Activated CD4-positive, alpha-beta T cell treated with anti-CD3 and anti-CD28 coated beads, Interleukin-2, amount 10 ng/mL, durations not matched to agents 24 days and 14 days (primary cell): ENCODE measurements at regions not wholly inside any gene's neighbourhood (a gene's known extent, or its start where the extent isn't known, plus 50 kb on each side); places are given as distances from the start of the nearest gene placed in this dataset.

Experiments used
- DNase-seq: peaks from one replicate; pipeline ENCODE4 v3.0.0; 2022
- H3K27ac Mint-ChIP-seq: one replicate; pipeline ENCODE4 v1.8.0; 2022; ENCODE audit warnings: mild to moderate bottlenecking, mixed read lengths
- H3K27me3 Mint-ChIP-seq: one replicate; pipeline ENCODE4 v1.8.0; 2022; ENCODE audit warnings: mixed read lengths
- H3K36me3 Mint-ChIP-seq: one replicate; pipeline ENCODE4 v1.8.0; 2022; ENCODE audit warnings: low read depth, mild to moderate bottlenecking, mixed read lengths
- H3K4me1 Mint-ChIP-seq: one replicate; pipeline ENCODE4 v1.8.0; 2021; ENCODE audit warnings: mixed read lengths
- H3K4me3 Mint-ChIP-seq: one replicate; pipeline ENCODE4 v1.8.0; 2022; ENCODE audit warnings: mild to moderate bottlenecking, moderate library complexity, mixed read lengths
- H3K9me3 Mint-ChIP-seq: one replicate; pipeline ENCODE4 v1.8.0; 2021; ENCODE audit warnings: mixed read lengths
- intact Hi-C: fragments of 100-400 bp; cut with micrococcal nuclease; formaldehyde crosslinking; loops from one replicate; pipeline ENCODE4 v1.15.1; 2023

- no peak for DNase-seq
- H3K9me3 Mint-ChIP-seq: no peaks in the 10 kb centered on the region
- no peak overlapping the region for H3K27ac Mint-ChIP-seq
- H3K4me3 Mint-ChIP-seq: no peak overlapping the region
- H3K4me1 Mint-ChIP-seq: no peaks in the 10 kb centered on the region
- intact Hi-C loops: no loop called here
- no peaks in the 10 kb centered on the region for H3K27me3 Mint-ChIP-seq
- no peaks in the 10 kb centered on the region for H3K36me3 Mint-ChIP-seq
These were observed 89.3 kb upstream of the OPCML start for GRCh38 chr11:133621611-133622010.

DNA sequence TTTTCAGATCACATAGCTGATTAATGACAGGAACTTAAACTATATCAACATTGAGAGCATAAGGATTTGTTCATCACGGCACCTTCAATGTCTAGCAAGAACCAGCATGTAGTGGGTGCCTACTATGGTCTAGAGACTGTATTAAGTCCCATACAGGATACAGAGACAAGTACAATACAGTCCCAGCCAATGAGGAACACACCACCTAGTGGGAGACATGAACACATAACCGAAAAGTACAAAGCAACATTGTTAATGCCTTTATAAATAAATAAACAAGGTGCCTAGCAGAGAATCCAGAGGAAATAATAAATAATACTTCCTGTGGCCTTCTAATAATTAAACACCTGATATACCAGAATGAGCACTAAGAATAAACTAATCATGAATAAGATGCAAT, 87.7 kb upstream of the OPCML start:
- intact Hi-C loops: no loop called here
- no peaks in the 10 kb centered on the region for H3K4me1 Mint-ChIP-seq
- DNase-seq: no peak
- H3K36me3 Mint-ChIP-seq: no peaks in the 10 kb centered on the region
- no peak overlapping the region for H3K4me3 Mint-ChIP-seq
- H3K27me3 Mint-ChIP-seq: no peaks in the 10 kb centered on the region
- no peak overlapping the region for H3K27ac Mint-ChIP-seq
- no peaks in the 10 kb centered on the region for H3K9me3 Mint-ChIP-seq

GRCh38 chr11:133619397-133619796, 87.1 kb upstream of the OPCML start:
- H3K9me3 Mint-ChIP-seq: no peaks in the 10 kb centered on the region
- H3K4me1 Mint-ChIP-seq: no peaks in the 10 kb centered on the region
- intact Hi-C loops: no loop called here
- no peak for DNase-seq
- no peak overlapping the region for H3K4me3 Mint-ChIP-seq
- H3K27ac Mint-ChIP-seq: no peak overlapping the region
- H3K36me3 Mint-ChIP-seq: no peaks in the 10 kb centered on the region
- H3K27me3 Mint-ChIP-seq: no peaks in the 10 kb centered on the region

DNA sequence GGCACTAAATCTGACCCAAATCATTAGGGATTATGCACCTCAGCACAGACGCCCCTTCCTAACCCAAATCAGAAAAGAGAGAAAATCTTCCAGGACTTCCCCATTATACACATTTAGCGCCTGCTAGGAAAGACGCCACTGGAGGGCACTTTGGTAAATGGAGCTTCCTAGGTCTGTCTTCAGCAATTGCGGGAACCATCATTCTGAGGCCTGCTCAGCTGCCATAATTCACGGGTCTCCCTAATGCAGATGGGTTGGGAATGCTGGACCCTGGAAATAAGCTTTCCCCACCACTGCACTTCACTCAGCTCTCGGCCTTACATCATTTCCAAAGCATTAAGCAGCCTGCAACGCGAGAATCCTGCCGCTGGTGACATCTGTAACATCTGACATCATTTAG, 86.2 kb upstream of the OPCML start:
- intact Hi-C loops: no loop called here
- Mint-ChIP-seq H3K4me3 (no peak overlapping the region), H3K4me1 (no peaks in the 10 kb centered on the region), H3K36me3 (no peaks in the 10 kb centered on the region), H3K9me3 (no peaks in the 10 kb centered on the region), H3K27me3 (no peaks in the 10 kb centered on the region), H3K27ac (no peak overlapping the region)
- DNase-seq: no peak

DNA sequence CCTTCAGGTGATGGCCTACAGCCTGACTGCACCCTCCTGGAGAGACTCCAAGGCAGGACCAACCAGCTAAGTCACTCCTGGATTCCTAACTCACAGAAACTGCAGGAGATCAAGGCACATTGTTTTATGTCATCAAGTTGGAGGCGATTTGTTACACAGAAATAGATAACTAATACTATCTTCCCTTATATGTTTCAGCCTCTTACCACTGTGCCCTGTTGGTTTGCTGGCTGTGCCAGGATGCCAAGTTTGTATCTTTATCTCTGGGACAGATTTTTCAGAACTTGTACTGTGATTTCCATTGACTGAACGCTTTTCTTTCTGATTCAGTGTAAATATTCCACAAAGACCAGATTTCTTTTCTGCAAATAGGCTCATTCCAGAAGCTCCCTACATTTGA, 76.2 kb upstream of the OPCML start:
- intact Hi-C loops: no loop called here
- Mint-ChIP-seq H3K27ac (no peak overlapping the region), H3K27me3 (no peaks in the 10 kb centered on the region), H3K36me3 (no peaks in the 10 kb centered on the region), H3K9me3 (no peaks in the 10 kb centered on the region), H3K4me3 (no peak overlapping the region), H3K4me1 (no peaks in the 10 kb centered on the region)
- DNase-seq: no peak

- intact Hi-C loops: no loop called here
- H3K9me3 Mint-ChIP-seq: no peaks in the 10 kb centered on the region
- H3K4me1 Mint-ChIP-seq: no peaks in the 10 kb centered on the region
These were observed 73.8 kb upstream of the OPCML start for GRCh38 chr11:133606124-133606523.

GRCh38 chr11:133605482-133605881, 73.2 kb upstream of the OPCML start:
- Mint-ChIP-seq H3K27ac (no peak overlapping the region), H3K4me3 (no peak overlapping the region), H3K9me3 (no peaks in the 10 kb centered on the region), H3K4me1 (no peaks in the 10 kb centered on the region), H3K36me3 (no peaks in the 10 kb centered on the region), H3K27me3 (no peaks in the 10 kb centered on the region)
- DNase-seq: no peak
- intact Hi-C loops: no loop called here

More at GRCh38 chr11:133606124-133606523, 73.8 kb upstream of the OPCML start:
- Mint-ChIP-seq H3K4me3 (no peak overlapping the region), H3K27ac (no peak overlapping the region), H3K36me3 (no peaks in the 10 kb centered on the region), H3K27me3 (no peaks in the 10 kb centered on the region)
- no peak for DNase-seq

DNA sequence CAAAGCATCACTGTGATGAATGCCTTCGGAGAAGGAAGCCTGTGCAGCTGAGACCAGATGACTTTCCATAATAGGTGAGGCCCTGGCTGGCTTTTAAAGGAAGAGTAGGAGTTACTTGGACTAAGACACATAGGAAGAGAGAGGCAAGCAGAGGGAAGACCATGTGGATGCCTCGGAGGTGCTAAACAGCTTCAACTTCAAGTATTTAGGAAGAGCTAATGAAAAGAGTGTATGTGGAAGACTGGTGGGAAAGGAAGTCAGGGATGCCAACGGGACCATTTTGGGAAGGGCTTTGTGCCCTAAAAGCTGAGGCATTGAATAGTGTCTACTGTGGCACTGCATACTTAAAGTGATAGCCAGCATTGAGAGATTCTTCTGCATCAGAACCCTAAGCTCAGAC, 69.3 kb upstream of the OPCML start:
- H3K9me3 Mint-ChIP-seq: no peaks in the 10 kb centered on the region
- H3K27me3 Mint-ChIP-seq: no peaks in the 10 kb centered on the region
- DNase-seq: no peak
- H3K27ac Mint-ChIP-seq: no peak overlapping the region
- H3K36me3 Mint-ChIP-seq: no peaks in the 10 kb centered on the region
- no peak overlapping the region for H3K4me3 Mint-ChIP-seq
- H3K4me1 Mint-ChIP-seq: no peaks in the 10 kb centered on the region
- intact Hi-C loops: no loop called here

DNA sequence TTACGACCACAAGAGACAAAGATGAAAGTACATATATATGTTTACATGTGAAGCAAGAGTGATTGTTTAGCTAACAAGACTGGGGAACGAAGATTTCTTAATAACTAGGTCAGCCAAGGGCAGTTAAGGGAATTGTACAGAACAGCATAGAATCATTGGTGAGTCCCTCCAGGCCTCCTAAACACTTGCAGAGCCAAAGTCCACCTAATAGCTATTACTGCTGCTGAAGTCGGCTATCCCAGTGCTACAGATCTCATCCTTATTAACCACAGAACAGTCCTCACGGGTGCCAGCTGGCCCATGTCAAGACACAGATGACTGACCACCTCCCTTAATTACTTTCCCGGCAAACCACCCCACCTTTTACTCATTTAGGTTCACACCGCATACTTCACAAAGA, 68.5 kb upstream of the OPCML start:
- H3K36me3 Mint-ChIP-seq: no peaks in the 10 kb centered on the region
- H3K4me3 Mint-ChIP-seq: no peak overlapping the region
- no peaks in the 10 kb centered on the region for H3K27me3 Mint-ChIP-seq
- intact Hi-C loops: no loop called here
- no peaks in the 10 kb centered on the region for H3K4me1 Mint-ChIP-seq
- DNase-seq: no peak
- H3K27ac Mint-ChIP-seq: no peak overlapping the region
- no peaks in the 10 kb centered on the region for H3K9me3 Mint-ChIP-seq

DNA sequence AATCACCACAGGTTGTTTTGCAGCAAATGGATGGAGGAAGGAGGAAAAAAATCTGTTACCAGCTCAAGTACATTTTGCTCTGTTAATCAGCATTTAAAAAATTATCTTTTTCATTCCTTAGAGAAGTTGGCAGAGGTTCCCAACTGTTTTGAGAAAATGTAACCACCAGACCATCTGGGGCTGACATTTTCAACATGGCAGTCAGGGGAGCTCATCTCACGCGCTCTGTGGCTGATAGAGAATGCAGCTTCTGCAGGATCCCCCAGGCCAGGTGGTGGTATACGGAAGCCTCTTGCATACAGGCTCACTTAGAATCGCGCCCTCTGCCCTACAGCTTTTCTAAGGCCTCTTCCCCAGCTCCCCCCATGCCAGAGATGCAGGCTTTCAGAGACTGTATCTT, 68.0 kb upstream of the OPCML start:
- H3K27me3 Mint-ChIP-seq: no peaks in the 10 kb centered on the region

GRCh38 chr11:133598906-133599305, 66.6 kb upstream of the OPCML start:
- no peaks in the 10 kb centered on the region for H3K27me3 Mint-ChIP-seq

More for the DNA sequence above, 68.0 kb upstream of the OPCML start:
- Mint-ChIP-seq H3K36me3 (no peaks in the 10 kb centered on the region), H3K27ac (no peak overlapping the region), H3K9me3 (no peaks in the 10 kb centered on the region), H3K4me3 (no peak overlapping the region), H3K4me1 (no peaks in the 10 kb centered on the region)
- intact Hi-C loops: no loop called here
- DNase-seq: no peak

DNA sequence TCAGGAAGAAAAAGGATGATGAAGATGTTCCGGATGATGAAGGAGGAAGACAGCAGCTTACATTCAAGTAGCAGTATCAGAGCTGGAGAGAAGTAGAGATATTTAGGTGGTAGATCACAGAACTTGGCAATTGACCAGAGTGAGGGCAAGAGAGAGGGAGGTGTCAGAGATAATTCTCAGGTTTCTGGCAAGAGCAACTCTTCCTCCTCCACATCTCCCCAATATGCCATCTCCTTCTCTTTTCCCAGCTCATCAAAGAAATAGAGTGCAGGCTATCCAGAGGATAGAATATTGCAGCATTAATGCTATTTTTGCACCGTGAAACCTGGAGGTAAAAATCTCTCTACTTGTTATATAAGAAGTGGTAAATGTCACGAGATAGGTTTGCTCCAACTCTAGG, 64.9 kb upstream of the OPCML start:
- no peaks in the 10 kb centered on the region for H3K4me1 Mint-ChIP-seq
- no peak overlapping the region for H3K27ac Mint-ChIP-seq
- intact Hi-C loops: no loop called here
- no peaks in the 10 kb centered on the region for H3K27me3 Mint-ChIP-seq
- no peaks in the 10 kb centered on the region for H3K9me3 Mint-ChIP-seq
- H3K36me3 Mint-ChIP-seq: no peaks in the 10 kb centered on the region
- DNase-seq: no peak
- H3K4me3 Mint-ChIP-seq: no peak overlapping the region

More at GRCh38 chr11:133598906-133599305, 66.6 kb upstream of the OPCML start:
- DNase-seq: no peak
- no peaks in the 10 kb centered on the region for H3K9me3 Mint-ChIP-seq
- H3K4me1 Mint-ChIP-seq: no peaks in the 10 kb centered on the region
- no peak overlapping the region for H3K27ac Mint-ChIP-seq
- intact Hi-C loops: no loop called here
- no peak overlapping the region for H3K4me3 Mint-ChIP-seq
- H3K36me3 Mint-ChIP-seq: no peaks in the 10 kb centered on the region

DNA sequence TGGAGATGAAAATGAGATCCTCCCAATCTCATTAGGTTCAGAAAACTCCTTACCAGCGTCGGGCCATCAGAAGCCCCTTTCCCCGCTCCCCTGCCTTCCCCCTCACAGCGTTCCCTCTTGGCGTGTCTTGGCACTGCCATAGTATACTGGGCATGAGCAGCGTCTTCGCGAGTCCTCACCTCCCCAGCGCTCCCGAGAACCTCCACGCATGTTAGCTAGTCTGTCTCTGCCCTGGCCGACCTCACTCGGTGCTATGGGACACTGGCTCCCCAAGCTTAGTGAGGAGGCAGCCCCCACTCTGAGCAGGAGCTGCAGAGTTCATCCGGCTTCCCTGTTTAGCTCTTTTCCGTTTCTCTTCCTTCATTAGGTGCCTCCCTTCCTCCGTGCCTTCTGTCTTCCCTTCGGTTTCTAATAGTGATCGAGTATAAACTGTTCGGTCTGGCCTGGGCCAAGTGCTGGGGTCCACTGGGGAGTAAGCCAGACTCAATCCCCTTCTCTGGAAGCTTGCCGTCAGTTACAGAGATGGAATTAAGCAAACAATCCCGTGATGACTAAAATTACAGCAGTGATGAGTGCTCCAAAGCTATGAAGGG, 63.8 kb upstream of the OPCML start:
- intact Hi-C loops: no loop called here
- H3K9me3 Mint-ChIP-seq: no peaks in the 10 kb centered on the region

GRCh38 chr11:133593036-133593435, 60.7 kb upstream of the OPCML start:
- Mint-ChIP-seq H3K4me1 (no peaks in the 10 kb centered on the region), H3K4me3 (no peak overlapping the region), H3K27me3 (no peaks in the 10 kb centered on the region), H3K27ac (no peak overlapping the region), H3K36me3 (no peaks in the 10 kb centered on the region), H3K9me3 (no peaks in the 10 kb centered on the region)
- intact Hi-C loops: no loop called here
- no peak for DNase-seq

More for the DNA sequence above, 63.8 kb upstream of the OPCML start:
- H3K27me3 Mint-ChIP-seq: no peaks in the 10 kb centered on the region
- H3K4me3 Mint-ChIP-seq: no peak overlapping the region
- no peak for DNase-seq
- H3K4me1 Mint-ChIP-seq: no peaks in the 10 kb centered on the region
- H3K36me3 Mint-ChIP-seq: no peaks in the 10 kb centered on the region
- H3K27ac Mint-ChIP-seq: no peak overlapping the region

- no peak for DNase-seq
- Mint-ChIP-seq H3K4me3 (no peak overlapping the region), H3K4me1 (no peaks in the 10 kb centered on the region), H3K27ac (no peak overlapping the region), H3K9me3 (no peaks in the 10 kb centered on the region), H3K36me3 (no peaks in the 10 kb centered on the region), H3K27me3 (no peaks in the 10 kb centered on the region)
- intact Hi-C loops: no loop called here
These were observed 54.7 kb upstream of the OPCML start for GRCh38 chr11:133586903-133587517.
